Kidney (tissue), 13 donors: ENCODE measurements at regions not wholly inside any gene's neighbourhood (a gene's known extent, or its start where the extent isn't known, plus 50 kb on each side); places are given as distances from the start of the nearest gene placed in this dataset.

Experiments
- DNase-seq, 5 donors: peaks; one replicate each; pipeline ENCODE4 v3.0.0-alpha.2; 2013 to 2020
- FAIRE-seq: peaks from 2 replicates; lab custom pipeline; 2012; peaks lifted over from hg19 to GRCh38; lab: Jason Lieb, UNC
- H3K27ac ChIP-seq, 2 donors: one replicate each; pipeline ENCODE4 v1.7.0; 2013; ENCODE audit warnings: low read depth in 2 of 2, low read length in 2 of 2, inconsistent platforms in 1 of 2
- H3K27me3 ChIP-seq: one replicate; pipeline ENCODE4 v1.7.1; 2013; ENCODE audit warnings: low read length, inconsistent platforms; ENCODE audit not compliant: control insufficient read depth, insufficient read depth
- H3K36me3 ChIP-seq, 3 donors: one replicate each; pipeline versions ENCODE4 v1.7.0 to v1.7.1; 2013; ENCODE audit warnings: low read length in 3 of 3, control low read depth in 1 of 3, inconsistent platforms in 1 of 3; ENCODE audit not compliant: insufficient read depth in 3 of 3, control insufficient read depth in 2 of 3
- H3K4me1 ChIP-seq, 3 donors: one replicate each; pipeline versions ENCODE4 v1.7.0 to v1.7.1; 2013; ENCODE audit warnings: low read length in 3 of 3, inconsistent platforms in 1 of 3, low read depth in 1 of 3; ENCODE audit not compliant: control insufficient read depth in 2 of 3, insufficient read depth in 2 of 3
- H3K4me3 ChIP-seq, 3 donors: one replicate each; pipeline versions ENCODE4 v1.7.0 to v1.8.1; 2013; ENCODE audit warnings: low read length in 3 of 3, control low read depth in 1 of 3, inconsistent platforms in 1 of 3
- H3K9ac ChIP-seq, 3 donors: one replicate each; pipeline versions ENCODE4 v1.7.0 to v1.7.1; 2013; ENCODE audit warnings: low read length in 3 of 3, control low read depth in 1 of 3, inconsistent platforms in 1 of 3
- H3K9me3 ChIP-seq, 3 donors: one replicate each; pipeline versions ENCODE4 v1.7.0 to v1.7.1; 2013; ENCODE audit warnings: low read length in 3 of 3, control low read depth in 1 of 3, inconsistent platforms in 1 of 3; ENCODE audit not compliant: control insufficient read depth in 2 of 3, insufficient read depth in 1 of 3
- intact Hi-C: fragments of 100-400 bp; cut with DNase I; formaldehyde crosslinking; loops from one replicate; pipeline ENCODE4 v1.11.1; 2022
- TF ChIP-seq, protein P1 (sequence below): IDR thresholded peaks from 3 replicates; pipeline ENCODE4 v1.5.1; 2012; ENCODE audit warnings: mild to moderate bottlenecking, moderate library complexity, borderline replicate concordance; ENCODE audit not compliant: insufficient read depth; ENCODE audit errors: extremely low read depth
- donor health status: control.
- donor health status: control.
- donor health status: control.
- donor health status: control.
- donor health status: control.
- donor health status: DM: yes; HTN: yes; CAD: no.
- donor health status: Normal renal cell carcinoma (clear cell type).

DNA sequence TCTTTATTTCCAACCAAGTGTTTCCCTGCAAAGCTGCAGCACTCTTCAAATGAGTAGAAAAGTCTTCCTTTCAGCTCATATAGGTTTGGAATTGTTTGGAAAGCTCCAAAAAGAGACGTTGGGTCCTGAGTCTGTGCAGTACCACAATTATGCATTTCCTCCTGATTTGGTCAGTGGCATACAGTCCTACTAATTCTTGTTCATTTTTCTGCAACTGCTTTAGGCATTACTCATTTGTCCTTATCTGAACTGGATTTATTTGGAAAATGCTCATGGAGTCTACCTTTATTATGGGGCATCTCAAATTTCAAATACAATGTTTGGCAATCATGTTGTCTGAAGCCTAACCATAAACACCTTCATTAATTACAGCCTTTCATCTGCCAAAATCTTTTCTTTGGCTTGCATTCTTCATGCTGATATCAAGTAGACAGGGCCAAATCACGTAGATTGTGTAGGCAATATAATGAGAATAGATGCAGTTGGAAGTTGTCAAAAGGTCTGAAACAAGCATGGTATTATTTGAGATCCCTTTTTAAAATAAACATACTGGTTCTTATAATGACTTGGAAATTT is 232.8 kb downstream of the TLE1 start:
- intact Hi-C loops: no loop called here
- FAIRE-seq: no peak
- H3K27me3 ChIP-seq: no peaks in the 10 kb centered on the region

DNA sequence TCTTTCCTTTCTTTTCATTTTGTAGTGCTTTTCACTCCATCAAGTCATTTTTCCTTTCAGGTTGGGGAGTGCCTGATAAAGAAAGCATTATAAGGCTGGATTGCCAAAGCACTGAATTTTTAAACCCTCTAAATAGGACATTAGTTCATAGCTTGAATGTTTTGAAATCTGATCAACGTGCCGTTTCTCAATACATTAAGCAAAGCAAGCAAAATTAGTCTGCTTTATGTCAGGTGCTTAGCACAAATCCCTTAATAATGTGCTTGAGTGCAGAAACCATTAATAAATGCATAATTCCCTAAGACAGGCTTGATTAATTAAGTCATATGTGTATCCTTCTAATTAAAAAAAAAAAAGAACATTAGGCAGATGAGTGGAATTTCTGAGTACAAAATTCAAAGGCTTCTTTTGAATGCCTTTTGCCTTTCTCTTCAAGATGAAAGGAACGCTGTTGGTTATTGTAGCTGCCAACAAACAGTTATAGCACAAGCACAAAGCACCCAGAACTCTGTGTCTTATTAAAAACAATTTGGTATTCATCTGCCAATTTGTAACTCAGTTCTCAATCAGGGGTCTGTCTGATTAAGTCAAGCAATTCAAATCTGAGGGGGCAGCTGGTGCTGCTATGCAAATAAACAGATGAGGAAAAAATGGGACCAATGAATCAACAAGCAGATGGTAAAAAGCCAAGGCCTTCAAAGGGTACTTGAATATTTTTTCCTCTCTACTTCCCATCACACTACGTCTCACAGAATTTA is 233.7 kb downstream of the TLE1 start:
- no peaks in the 10 kb centered on the region for H3K9me3 ChIP-seq
- H3K9ac ChIP-seq: no peak overlapping the region
- TF ChIP-seq, protein P1, sequence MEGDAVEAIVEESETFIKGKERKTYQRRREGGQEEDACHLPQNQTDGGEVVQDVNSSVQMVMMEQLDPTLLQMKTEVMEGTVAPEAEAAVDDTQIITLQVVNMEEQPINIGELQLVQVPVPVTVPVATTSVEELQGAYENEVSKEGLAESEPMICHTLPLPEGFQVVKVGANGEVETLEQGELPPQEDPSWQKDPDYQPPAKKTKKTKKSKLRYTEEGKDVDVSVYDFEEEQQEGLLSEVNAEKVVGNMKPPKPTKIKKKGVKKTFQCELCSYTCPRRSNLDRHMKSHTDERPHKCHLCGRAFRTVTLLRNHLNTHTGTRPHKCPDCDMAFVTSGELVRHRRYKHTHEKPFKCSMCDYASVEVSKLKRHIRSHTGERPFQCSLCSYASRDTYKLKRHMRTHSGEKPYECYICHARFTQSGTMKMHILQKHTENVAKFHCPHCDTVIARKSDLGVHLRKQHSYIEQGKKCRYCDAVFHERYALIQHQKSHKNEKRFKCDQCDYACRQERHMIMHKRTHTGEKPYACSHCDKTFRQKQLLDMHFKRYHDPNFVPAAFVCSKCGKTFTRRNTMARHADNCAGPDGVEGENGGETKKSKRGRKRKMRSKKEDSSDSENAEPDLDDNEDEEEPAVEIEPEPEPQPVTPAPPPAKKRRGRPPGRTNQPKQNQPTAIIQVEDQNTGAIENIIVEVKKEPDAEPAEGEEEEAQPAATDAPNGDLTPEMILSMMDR: no peak
- FAIRE-seq: no peak
- no peak for DNase-seq
- H3K4me3 ChIP-seq: no peak overlapping the region
- no peaks in the 10 kb centered on the region for H3K4me1 ChIP-seq
- no peaks in the 10 kb centered on the region for H3K27me3 ChIP-seq
- intact Hi-C loops: no loop called here
- H3K36me3 ChIP-seq: no peaks in the 10 kb centered on the region
- H3K27ac ChIP-seq: no peak overlapping the region

More for the DNA sequence above, 232.8 kb downstream of the TLE1 start:
- H3K9ac ChIP-seq: no peak overlapping the region
- TF ChIP-seq, protein P1: no peak
- H3K9me3 ChIP-seq: no peaks in the 10 kb centered on the region
- no peak overlapping the region for H3K27ac ChIP-seq
- H3K4me1 ChIP-seq: no peaks in the 10 kb centered on the region
- no peak for DNase-seq
- no peaks in the 10 kb centered on the region for H3K36me3 ChIP-seq
- no peak overlapping the region for H3K4me3 ChIP-seq

DNA sequence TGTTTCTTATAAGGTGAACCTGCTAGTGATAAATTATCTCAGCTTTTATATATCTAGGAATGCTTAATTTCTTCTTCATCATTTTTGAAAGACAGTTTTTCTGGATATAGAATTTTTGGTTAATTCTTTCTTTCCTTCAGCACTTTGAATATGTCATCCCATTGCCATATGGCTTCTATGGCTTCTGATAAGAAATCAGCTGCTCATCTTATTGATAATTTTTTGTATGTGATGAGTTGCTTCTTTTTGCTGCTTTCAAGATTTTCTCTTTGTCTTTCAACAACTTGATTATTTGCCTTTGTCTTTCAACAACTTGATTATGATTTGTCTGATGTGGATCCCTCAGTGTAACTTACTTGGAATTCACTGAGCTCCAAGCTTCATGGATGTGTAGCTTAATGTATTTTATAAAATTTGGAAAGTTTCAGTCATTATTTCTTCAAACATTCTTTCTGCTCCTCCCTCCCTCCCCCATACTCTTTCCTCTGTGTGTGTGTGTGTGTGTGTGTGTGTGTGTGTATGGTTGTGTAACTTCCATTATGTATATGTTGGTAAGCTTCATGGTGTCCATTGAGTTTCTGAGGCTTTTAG is 243.9 kb downstream of the TLE1 start:
- DNase-seq (no peak), FAIRE-seq (no peak)
- no peaks in the 10 kb centered on the region for H3K4me1 ChIP-seq
- H3K4me3 ChIP-seq: no peak overlapping the region
- intact Hi-C loops: no loop called here
- no peaks in the 10 kb centered on the region for H3K27me3 ChIP-seq
- peaks cover 0 to 28% (median 4%) of the 10 kb centered on the region in 3 donors for H3K9me3 ChIP-seq
- H3K36me3 ChIP-seq: no peaks in the 10 kb centered on the region
- H3K27ac ChIP-seq: no peak overlapping the region
- TF ChIP-seq, protein P1: no peak
- H3K9ac ChIP-seq: no peak overlapping the region
